Prostate gland (tissue), 2 donors: ENCODE measurements at regions not wholly inside any gene's neighbourhood (a gene's known extent, or its start where the extent isn't known, plus 50 kb on each side); places are given as distances from the start of the nearest gene placed in this dataset.

Experiments
- CTCF ChIP-seq, 4 experiments: fragments of 200-600 bp in 2 of 4; fragments of 450-650 bp in 2 of 4; sonication (generic) in 2 of 4; IDR thresholded peaks; 1 replicate in 3 of 4; 2 replicates in 1 of 4; pipeline ENCODE4 v1.5.1; 2016 to 2019; ENCODE audit warnings: antibody characterized with exemption in 4 of 4, mild to moderate bottlenecking in 2 of 4, moderate library complexity in 2 of 4
- POLR2A ChIP-seq: fragments of 450-650 bp; IDR thresholded peaks from one replicate; pipeline ENCODE4 v1.6.1; 2016; ENCODE audit warnings: antibody characterized with exemption, mild to moderate bottlenecking

DNA sequence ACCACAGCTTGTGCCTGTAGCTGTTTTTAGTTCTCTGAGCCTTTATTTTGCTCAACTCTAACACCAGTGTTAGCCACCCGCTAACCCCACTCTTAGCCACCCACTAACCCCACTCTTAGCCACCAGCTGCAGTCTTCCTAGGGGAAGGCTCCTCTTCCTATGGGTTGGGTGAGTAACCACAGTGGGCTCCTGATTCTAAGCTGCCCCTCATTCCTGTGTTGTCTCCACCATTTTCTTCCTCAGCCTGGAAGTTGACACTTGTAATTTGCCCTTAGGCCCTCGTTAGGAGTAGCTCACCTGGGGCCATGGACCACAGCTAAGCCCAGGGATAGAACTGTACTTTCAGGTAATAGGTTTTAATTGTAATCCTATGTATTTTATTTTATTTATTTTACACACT, 782.9 kb upstream of the TPTE start:
- TF ChIP-seq POLR2A (no peak), CTCF (IDR thresholded peaks at IDR 0.05) (no peak)
